Lung (tissue), 11 donors: ENCODE measurements at regions not wholly inside any gene's neighbourhood (a gene's known extent, or its start where the extent isn't known, plus 50 kb on each side); places are given as distances from the start of the nearest gene placed in this dataset.

Experiments used
- ATAC-seq: fragments of 200-7000 bp; cut with Tn5 transposase; one replicate; pipeline ENCODE4 v1.9.1; 2020; ENCODE audit warnings: moderate number of reproducible peaks; ENCODE audit not compliant: insufficient read depth, low FRiP score
- DNase-seq, 3 donors: peaks; one replicate each; pipeline ENCODE4 v3.0.0-alpha.2; 2013 to 2017
- H3K27ac ChIP-seq, 2 donors: one replicate each; pipeline ENCODE4 v1.5.1; 2013; ENCODE audit warnings: mild to moderate bottlenecking in 2 of 2, moderate library complexity in 2 of 2, control low read depth in 1 of 2, inconsistent platforms in 1 of 2, low read depth in 1 of 2, low read length in 1 of 2
- H3K27me3 ChIP-seq, 3 donors: one replicate each; pipeline ENCODE4 v1.5.1; 2013; ENCODE audit warnings: low read length in 2 of 3; ENCODE audit not compliant: control insufficient read depth in 3 of 3, insufficient read depth in 3 of 3
- H3K36me3 ChIP-seq, 4 donors: one replicate each; pipeline ENCODE4 v1.5.1; 2013; ENCODE audit warnings: low read length in 4 of 4, mild to moderate bottlenecking in 1 of 4, moderate library complexity in 1 of 4; ENCODE audit not compliant: control insufficient read depth in 4 of 4, insufficient read depth in 4 of 4
- H3K4me1 ChIP-seq, 5 donors: one replicate each; pipeline ENCODE4 v1.5.1; 2013; ENCODE audit warnings: low read length in 5 of 5, mild to moderate bottlenecking in 2 of 5, moderate library complexity in 1 of 5; ENCODE audit not compliant: control insufficient read depth in 5 of 5, insufficient read depth in 5 of 5
- H3K4me3 ChIP-seq: one replicate; pipeline ENCODE4 v1.5.1; 2013; ENCODE audit warnings: mild to moderate bottlenecking, control low read depth, moderate library complexity
- H3K9ac ChIP-seq, 2 donors: one replicate each; pipeline ENCODE4 v1.5.1; 2013; ENCODE audit warnings: low read length in 2 of 2, control low read depth in 1 of 2; ENCODE audit not compliant: insufficient read depth in 1 of 2
- H3K9me3 ChIP-seq, 4 donors: one replicate each; pipeline ENCODE4 v1.5.1; 2013; ENCODE audit warnings: low read length in 3 of 4, mild to moderate bottlenecking in 1 of 4, moderate library complexity in 1 of 4; ENCODE audit not compliant: control insufficient read depth in 4 of 4, insufficient read depth in 3 of 4
- WGBS, 2 donors: extraction: QIAGEN DNeasy Blood & Tissue Kit; methylation state at CpG; one replicate each; pipeline ENCODE4 v1.1.7; 2013; 5-methylcytosine and 5-hydroxymethylcytosine counted together
- TF ChIP-seq, protein P1 (sequence below): IDR thresholded peaks from 2 replicates; pipeline ENCODE4 v1.5.1; 2012; ENCODE audit warnings: mild to moderate bottlenecking; ENCODE audit errors: control extremely low read depth, extremely low read depth
- donor health status: control.
- donor health status: control.
- donor health status: Bipolar disorder and iron deficiency.
- donor health status: healthy.
- donor health status: DM: yes; HTN: yes; CAD: no.

- Histone ChIP-seq H3K27me3 (no peaks in the 10 kb centered on the region), H3K4me3 (no peak overlapping the region), H3K9me3 (no peaks in the 10 kb centered on the region), H3K27ac (no peak overlapping the region), H3K9ac (no peak overlapping the region), H3K36me3 (no peaks in the 10 kb centered on the region), H3K4me1 (peaks cover 0 to 21% (median 0%) of the 10 kb centered on the region in 5 donors)
- WGBS, 2 donors = 54 to 100% methylated on average over 1 of the region's 1 CpG
- TF ChIP-seq, protein P1, sequence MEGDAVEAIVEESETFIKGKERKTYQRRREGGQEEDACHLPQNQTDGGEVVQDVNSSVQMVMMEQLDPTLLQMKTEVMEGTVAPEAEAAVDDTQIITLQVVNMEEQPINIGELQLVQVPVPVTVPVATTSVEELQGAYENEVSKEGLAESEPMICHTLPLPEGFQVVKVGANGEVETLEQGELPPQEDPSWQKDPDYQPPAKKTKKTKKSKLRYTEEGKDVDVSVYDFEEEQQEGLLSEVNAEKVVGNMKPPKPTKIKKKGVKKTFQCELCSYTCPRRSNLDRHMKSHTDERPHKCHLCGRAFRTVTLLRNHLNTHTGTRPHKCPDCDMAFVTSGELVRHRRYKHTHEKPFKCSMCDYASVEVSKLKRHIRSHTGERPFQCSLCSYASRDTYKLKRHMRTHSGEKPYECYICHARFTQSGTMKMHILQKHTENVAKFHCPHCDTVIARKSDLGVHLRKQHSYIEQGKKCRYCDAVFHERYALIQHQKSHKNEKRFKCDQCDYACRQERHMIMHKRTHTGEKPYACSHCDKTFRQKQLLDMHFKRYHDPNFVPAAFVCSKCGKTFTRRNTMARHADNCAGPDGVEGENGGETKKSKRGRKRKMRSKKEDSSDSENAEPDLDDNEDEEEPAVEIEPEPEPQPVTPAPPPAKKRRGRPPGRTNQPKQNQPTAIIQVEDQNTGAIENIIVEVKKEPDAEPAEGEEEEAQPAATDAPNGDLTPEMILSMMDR = no peak
- DNase-seq = no peak
- ATAC-seq = no peak
Measured at GRCh38 chr5:74279244-74279643, 361.3 kb downstream of the ENC1 start.

DNA sequence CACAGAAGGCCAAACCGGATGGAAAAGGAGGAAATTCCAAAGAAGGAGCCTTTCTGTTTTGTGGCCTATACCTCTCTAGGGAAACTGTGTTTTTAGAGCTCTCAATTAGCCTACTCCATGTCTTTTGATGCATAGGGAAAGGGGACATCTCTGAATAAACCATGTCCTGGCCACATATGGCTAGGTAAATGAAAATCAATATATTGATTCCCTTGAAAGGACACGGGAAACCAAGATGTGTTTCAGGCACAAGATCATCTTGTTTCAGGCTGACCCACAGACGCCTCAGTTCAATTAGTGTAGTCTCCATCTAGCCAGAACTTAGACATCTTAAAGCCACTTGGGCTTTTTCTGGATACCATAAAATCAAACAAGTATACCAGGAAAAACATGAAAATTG lies 363.1 kb downstream of the ENC1 start:
- DNase-seq = no peak
- Histone ChIP-seq H3K27ac (no peak overlapping the region), H3K4me3 (no peak overlapping the region), H3K4me1 (peaks cover 0 to 24% (median 0%) of the 10 kb centered on the region in 5 donors), H3K9me3 (no peaks in the 10 kb centered on the region), H3K27me3 (no peaks in the 10 kb centered on the region), H3K36me3 (no peaks in the 10 kb centered on the region), H3K9ac (no peak overlapping the region)
- TF ChIP-seq, protein P1 = no peak
- no peak for ATAC-seq
- WGBS, 2 donors = 82 to 90% methylated on average over 3 of the region's 3 CpGs

- no peak for ATAC-seq
- Histone ChIP-seq H3K27me3 (no peaks in the 10 kb centered on the region), H3K27ac (no peak overlapping the region), H3K4me3 (no peak overlapping the region), H3K9me3 (no peaks in the 10 kb centered on the region), H3K9ac (no peak overlapping the region), H3K36me3 (no peaks in the 10 kb centered on the region), H3K4me1 (peaks cover 0 to 27% (median 0%) of the 10 kb centered on the region in 5 donors)
- peak; percentile 88 to 95 (median 94) for DNase-seq
- 50 to 63% methylated on average over 7 of the region's 7 CpGs for WGBS, 2 donors
- TF ChIP-seq, protein P1 = no peak
Measured at GRCh38 chr5:74275171-74275992, 365.1 kb downstream of the ENC1 start.
